ENCODE measurements at regions not wholly inside any gene's neighbourhood (a gene's known extent, or its start where the extent isn't known, plus 50 kb on each side); places are given as distances from the start of the nearest gene placed in this dataset.

- no peak for DNase-seq
These were observed 51.7 kb upstream of the SMLR1 start for GRCh38 chr6:130775411-130776012.

- no peak for DNase-seq
These were observed 50.8 kb upstream of the SMLR1 start for GRCh38 chr6:130776287-130776925.
